Mucosa of gallbladder (tissue), 1 donor: ENCODE measurements at regions not wholly inside any gene's neighbourhood (a gene's known extent, or its start where the extent isn't known, plus 50 kb on each side); places are given as distances from the start of the nearest gene placed in this dataset.
"Not testable (repeated sequence)": the region's sequence is repeated elsewhere in the genome, so short reads cannot be mapped to it uniquely, and the experiment has no call there.

Experiments used
- DNase-seq: peaks from one replicate; pipeline ENCODE4 v3.0.0-alpha.2; 2020; ENCODE audit warnings: low spot score
- donor health status: DM: no; HTN: no; CAD: no.

DNA sequence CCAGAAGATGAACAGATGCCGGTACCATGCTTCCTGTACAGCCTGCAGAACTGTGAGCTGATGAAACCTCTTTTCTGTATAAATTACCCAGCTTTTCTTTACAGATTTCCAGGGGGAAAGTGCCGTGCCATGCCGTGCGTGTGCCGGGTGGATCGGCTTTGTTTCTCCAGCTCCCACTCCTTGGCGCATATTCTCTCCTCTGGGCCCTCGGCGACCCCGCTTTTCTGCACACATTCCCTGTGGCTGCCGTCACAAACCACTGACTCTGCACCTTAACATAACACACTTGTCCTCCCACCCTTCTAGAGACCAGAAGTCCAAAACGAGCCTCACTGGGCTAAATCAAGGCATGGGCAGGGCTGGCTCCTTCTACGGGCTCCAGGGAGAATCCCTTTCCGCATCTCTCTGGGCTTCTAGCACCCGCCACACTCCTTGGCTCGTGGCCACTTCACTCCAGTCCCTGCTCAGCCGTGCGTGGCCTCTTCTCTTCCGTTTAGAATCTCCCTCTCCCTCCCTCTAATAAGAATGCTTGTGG lies 164.9 kb downstream of the C16orf95 start:
- no peak for DNase-seq

GRCh38 chr16:87153326-87153725 lies 163.9 kb downstream of the C16orf95 start:
- no peak for DNase-seq

- DNase-seq: not testable (repeated sequence)
Observed at GRCh38 chr16:87155315-87155714, 161.9 kb downstream of the C16orf95 start.

- no peak for DNase-seq
Observed at GRCh38 chr16:87156195-87156594, 161.0 kb downstream of the C16orf95 start.

DNA sequence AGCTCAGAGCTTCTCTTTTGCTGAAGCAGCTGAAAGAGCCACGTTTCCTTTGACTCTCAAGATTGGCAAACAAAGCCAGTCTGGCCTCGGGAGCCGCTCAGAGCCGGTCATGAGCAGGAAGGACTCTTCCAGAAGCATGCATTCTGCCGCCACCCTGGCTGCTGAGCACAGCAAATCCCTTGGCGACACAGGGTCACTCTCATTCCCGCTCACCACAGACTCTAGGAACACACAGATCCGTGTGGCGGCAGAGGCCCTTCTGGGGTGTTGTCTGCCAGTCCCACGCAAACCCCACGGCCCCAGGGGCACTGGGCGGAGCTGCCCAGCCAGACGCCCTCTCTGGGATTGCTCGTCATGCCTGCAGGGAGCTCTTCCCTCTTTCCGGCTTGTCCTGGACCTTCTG lies 157.0 kb downstream of the C16orf95 start:
- no peak for DNase-seq

DNA sequence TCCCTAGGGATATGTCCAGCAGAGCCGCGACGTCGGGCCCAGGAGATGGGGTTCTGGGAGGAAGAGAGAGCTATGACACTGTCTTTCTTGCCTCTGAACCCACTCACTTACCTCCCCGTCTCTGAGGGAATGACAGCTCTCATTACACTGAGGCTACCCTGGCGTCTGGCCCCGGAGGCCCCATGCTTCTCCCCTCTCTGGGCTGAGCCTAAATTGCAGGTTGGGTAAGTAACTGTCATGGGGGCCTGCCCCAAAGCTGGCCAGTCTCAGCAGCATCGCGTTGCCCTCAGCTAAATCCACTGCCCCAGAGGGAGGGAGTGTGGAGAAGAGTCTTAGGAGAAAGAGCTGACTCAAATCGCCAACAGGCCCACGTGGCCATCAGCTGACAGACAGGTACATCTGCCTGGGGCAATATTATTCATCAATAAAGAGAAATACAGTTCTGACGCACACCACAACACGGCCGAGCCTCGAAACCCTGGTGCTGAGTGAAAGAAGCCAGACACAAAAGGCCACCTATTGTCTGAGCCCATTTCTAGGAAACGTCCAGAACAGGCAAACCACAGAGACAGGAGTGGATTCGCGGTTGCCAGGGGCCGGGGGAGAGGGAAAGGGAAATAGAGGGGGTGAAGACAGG lies 156.4 kb downstream of the C16orf95 start:
- no peak for DNase-seq

DNA sequence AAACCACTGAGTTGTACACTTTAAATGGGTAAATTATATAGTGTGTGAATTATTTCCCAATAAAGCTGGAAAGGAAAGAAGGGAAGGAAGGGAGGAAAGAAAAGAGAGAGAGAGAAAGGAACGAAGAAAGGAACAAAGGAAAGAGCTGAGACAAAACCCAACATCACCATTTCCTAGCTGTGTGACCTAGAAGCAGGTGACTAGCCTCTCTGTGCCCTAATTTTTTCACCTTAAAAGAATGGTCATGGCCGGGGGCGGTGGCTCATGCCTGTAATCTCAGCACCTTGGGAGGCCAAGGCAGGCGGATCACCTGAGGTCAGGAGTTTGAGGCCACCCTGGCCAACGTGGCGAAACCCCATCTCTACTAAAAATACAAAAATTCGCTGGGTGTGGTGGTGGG lies 155.8 kb downstream of the C16orf95 start:
- not testable (repeated sequence) for DNase-seq

- no peak for DNase-seq
Observed at GRCh38 chr16:87161822-87162676, 155.1 kb downstream of the C16orf95 start.

GRCh38 chr16:87162799-87163198 lies 154.4 kb downstream of the C16orf95 start:
- not testable (repeated sequence) for DNase-seq

GRCh38 chr16:87163637-87164036 lies 153.6 kb downstream of the C16orf95 start:
- DNase-seq: no peak

DNA sequence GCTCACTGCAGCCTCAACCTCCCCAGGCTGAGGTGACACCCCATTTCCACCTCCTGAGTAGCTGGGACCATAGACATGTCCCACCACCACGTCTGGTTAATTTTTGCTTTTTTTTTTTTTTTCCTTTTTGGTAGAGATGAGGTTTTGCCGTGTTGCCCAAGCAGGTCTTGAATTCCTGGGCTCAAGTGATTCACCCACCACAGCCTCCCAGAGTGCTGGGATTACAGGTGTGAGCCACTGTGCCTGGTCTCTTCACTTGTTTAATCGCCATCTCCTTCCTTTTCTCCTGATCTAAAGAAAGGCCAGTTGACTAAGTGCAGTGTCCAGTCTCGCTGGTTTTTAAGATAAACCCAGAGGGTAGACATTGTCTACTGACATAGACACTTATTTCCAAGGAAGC lies 152.0 kb downstream of the C16orf95 start:
- DNase-seq: no peak

GRCh38 chr16:87165885-87166284 lies 151.3 kb downstream of the C16orf95 start:
- no peak for DNase-seq

DNA sequence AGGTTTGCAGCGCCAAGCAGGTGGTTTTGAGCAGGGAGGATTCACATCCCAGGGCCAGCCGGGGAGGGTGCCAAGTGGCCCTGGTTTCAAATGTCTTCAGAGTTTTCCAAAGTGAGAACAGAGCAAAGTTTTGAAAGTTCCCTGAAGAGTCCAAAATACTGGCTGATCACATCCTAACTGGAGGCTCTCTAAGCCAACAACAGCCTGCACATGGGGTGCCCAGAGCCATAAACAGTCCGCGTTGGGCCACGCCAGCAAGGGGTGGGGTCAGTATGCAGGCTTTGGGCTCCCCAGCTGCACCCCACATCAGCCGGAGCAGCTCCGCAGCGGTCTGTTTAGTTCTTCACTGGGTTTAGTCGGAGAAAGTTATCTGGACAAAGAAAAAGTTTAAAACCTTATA lies 150.9 kb downstream of the C16orf95 start:
- no peak for DNase-seq

DNA sequence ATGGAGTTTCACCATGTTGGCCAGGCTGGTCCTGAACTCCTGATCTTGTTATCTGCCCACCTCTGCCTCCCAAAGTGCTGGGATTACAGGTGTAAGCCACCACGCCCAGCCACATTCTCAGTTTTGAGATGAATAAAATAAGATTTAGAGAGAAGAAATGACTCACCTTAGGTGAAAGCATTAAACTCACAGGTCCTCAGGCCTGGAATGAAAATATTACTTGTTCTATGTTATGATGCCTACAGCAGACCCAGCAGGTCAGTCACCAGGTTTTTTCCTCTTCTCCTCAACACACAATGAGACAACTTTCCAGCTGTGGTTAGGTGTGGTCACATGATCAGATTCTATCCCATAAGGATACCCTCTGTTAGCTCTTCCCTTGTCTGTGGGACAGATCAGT lies 150.3 kb downstream of the C16orf95 start:
- no peak for DNase-seq

- no peak for DNase-seq
Observed at GRCh38 chr16:87169509-87169995, 147.6 kb downstream of the C16orf95 start.

GRCh38 chr16:87170310-87170709 lies 146.9 kb downstream of the C16orf95 start:
- DNase-seq: no peak

DNA sequence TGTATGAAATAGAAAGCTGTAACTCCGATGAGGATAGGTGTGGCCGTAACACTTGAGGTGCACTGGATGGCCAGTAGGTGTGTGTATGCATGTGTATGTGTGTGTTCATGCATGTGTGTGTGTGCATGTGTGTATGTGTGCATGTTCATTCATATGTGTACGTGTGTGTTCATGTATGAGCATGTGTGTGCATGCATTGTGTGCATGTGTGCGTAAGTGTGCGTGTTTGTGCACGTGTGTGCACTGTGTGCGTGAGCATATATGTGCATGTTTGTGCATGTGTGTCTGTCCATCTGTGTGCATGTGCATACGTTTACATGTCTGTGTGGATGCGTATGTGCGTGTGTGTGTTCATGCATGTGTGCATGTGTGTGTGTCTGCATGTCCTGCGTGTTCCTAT lies 145.5 kb downstream of the C16orf95 start:
- DNase-seq: no peak

DNA sequence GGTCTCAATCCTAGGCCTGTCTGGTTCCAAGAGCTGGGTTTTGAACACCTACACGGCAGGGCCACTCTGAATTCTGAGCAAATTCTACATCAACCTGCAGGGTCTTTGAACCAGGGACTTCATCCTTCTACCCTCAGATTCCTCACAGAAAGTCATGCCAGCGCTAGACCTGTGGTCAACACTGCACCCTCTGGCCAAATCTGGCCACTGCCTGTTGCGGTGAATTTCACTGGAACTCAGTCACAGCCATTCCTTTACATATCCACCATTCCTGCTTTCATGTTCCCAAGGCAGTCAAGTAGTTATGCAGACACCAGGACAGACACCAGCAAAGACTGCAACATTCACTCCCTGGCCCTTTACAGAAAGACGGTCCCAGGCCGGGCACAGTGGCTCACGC lies 144.6 kb downstream of the C16orf95 start:
- DNase-seq: no peak

- no peak for DNase-seq
Observed at GRCh38 chr16:87173294-87173893, 143.8 kb downstream of the C16orf95 start.

- no peak for DNase-seq
Observed at GRCh38 chr16:87174061-87174460, 143.1 kb downstream of the C16orf95 start.

GRCh38 chr16:87176735-87177134 lies 140.5 kb downstream of the C16orf95 start:
- no peak for DNase-seq

GRCh38 chr16:87177673-87178072 lies 139.5 kb downstream of the C16orf95 start:
- no peak for DNase-seq
